Hepatocyte (in vitro differentiated cells): ENCODE measurements at regions not wholly inside any gene's neighbourhood (a gene's known extent, or its start where the extent isn't known, plus 50 kb on each side); places are given as distances from the start of the nearest gene placed in this dataset.

Source experiments
- DNase-seq: peaks from one replicate; pipeline ENCODE4 v3.0.0-alpha.2; 2016; ENCODE audit warnings: low spot score
- H2AFZ ChIP-seq: fragments of 200-600 bp; sonication (generic); 2 replicates; pipeline ENCODE4 v1.6.0; 2016; ENCODE audit warnings: antibody characterized with exemption, mild to moderate bottlenecking
- H3K27ac ChIP-seq: fragments of 200-600 bp; sonication (generic); 2 replicates; pipeline ENCODE4 v1.5.1; 2016; ENCODE audit warnings: mild to moderate bottlenecking
- H3K27me3 ChIP-seq: fragments of 200-600 bp; sonication (generic); 2 replicates; pipeline ENCODE4 v1.6.1; 2016
- H3K36me3 ChIP-seq: fragments of 200-600 bp; sonication (generic); replicated peaks from 2 replicates; pipeline ENCODE4 v1.5.1; 2016; ENCODE audit warnings: low read depth; ENCODE audit not compliant: insufficient read depth
- H3K4me1 ChIP-seq: fragments of 200-600 bp; sonication (generic); 2 replicates; pipeline ENCODE4 v1.5.1; 2016; ENCODE audit warnings: mild to moderate bottlenecking, moderate library complexity; ENCODE audit not compliant: insufficient read depth
- H3K4me2 ChIP-seq: fragments of 200-600 bp; sonication (generic); 2 replicates; pipeline ENCODE4 v1.6.0; 2016
- H3K4me3 ChIP-seq: fragments of 200-600 bp; sonication (generic); 2 replicates; pipeline ENCODE4 v1.5.1; 2016; ENCODE audit warnings: mild to moderate bottlenecking
- H3K79me2 ChIP-seq: fragments of 200-600 bp; sonication (generic); 2 replicates; pipeline ENCODE4 v1.6.0; 2017; ENCODE audit warnings: mild to moderate bottlenecking
- H3K9me2 ChIP-seq: fragments of 200-600 bp; sonication (generic); replicated peaks from 2 replicates; pipeline ENCODE4 v1.6.0; 2017; ENCODE audit warnings: mild to moderate bottlenecking; ENCODE audit not compliant: insufficient read depth
- H3K9me3 ChIP-seq: fragments of 200-600 bp; sonication (generic); 2 replicates; pipeline ENCODE4 v1.5.1; 2016; ENCODE audit warnings: low read depth, mild to moderate bottlenecking
- H4K20me1 ChIP-seq: fragments of 200-600 bp; sonication (generic); 2 replicates; pipeline ENCODE4 v1.6.0; 2016; ENCODE audit warnings: mild to moderate bottlenecking; ENCODE audit not compliant: insufficient read depth, poor library complexity, severe bottlenecking
- CTCF ChIP-seq: fragments of 200-600 bp; sonication (generic); IDR thresholded peaks from 2 replicates; pipeline ENCODE4 v1.5.1; 2016; ENCODE audit warnings: antibody characterized with exemption, mild to moderate bottlenecking; ENCODE audit not compliant: poor library complexity
- EZH2 ChIP-seq: fragments of 200-600 bp; sonication (generic); IDR thresholded peaks from 2 replicates; pipeline ENCODE4 v1.6.1; 2016; ENCODE audit warnings: antibody characterized with exemption, mild to moderate bottlenecking, borderline replicate concordance
- EZH2phosphoT487 ChIP-seq: fragments of 200-600 bp; sonication (generic); IDR thresholded peaks from one replicate; pipeline ENCODE4 v1.6.1; 2018; ENCODE audit warnings: antibody characterized with exemption, mild to moderate bottlenecking, low read depth, moderate library complexity; ENCODE audit not compliant: unreplicated experiment, severe bottlenecking
- WGBS: methylation state at CpG from one replicate; pipeline ENCODE4 v1.1.6; 2016; ENCODE audit warnings: low lambda C conversion rate; ENCODE audit errors: missing lambda C conversion rate; 5-methylcytosine and 5-hydroxymethylcytosine counted together

- no peaks in the 10 kb centered on the region for H3K4me1 ChIP-seq
- H3K4me3 ChIP-seq: no peak overlapping the region
- no peaks in the 10 kb centered on the region for H3K9me2 ChIP-seq
- H3K27me3 ChIP-seq: no peaks in the 10 kb centered on the region
- no peak overlapping the region for H3K4me2 ChIP-seq
- no peaks in the 10 kb centered on the region for H4K20me1 ChIP-seq
- H3K36me3 ChIP-seq: no peaks in the 10 kb centered on the region
- TF ChIP-seq EZH2 (no peak), EZH2phosphoT487 (no peak), CTCF (no peak)
- H2AFZ ChIP-seq: no peak overlapping the region
- H3K79me2 ChIP-seq: no peaks in the 10 kb centered on the region
- H3K9me3 ChIP-seq: no peaks in the 10 kb centered on the region
- DNase-seq: no peak
- no peak overlapping the region for H3K27ac ChIP-seq
- WGBS: 38% methylated on average over 4 of the region's 4 CpGs
Observed at GRCh38 chr5:175275097-175275496, 168.9 kb downstream of the DRD1 start.

GRCh38 chr5:175274171-175274570 lies 169.8 kb downstream of the DRD1 start:
- TF ChIP-seq CTCF (no peak), EZH2phosphoT487 (no peak), EZH2 (no peak)
- Histone ChIP-seq H3K4me3 (no peak overlapping the region), H3K4me1 (no peaks in the 10 kb centered on the region), H4K20me1 (no peaks in the 10 kb centered on the region), H3K27me3 (no peaks in the 10 kb centered on the region), H3K36me3 (no peaks in the 10 kb centered on the region), H3K9me2 (no peaks in the 10 kb centered on the region), H3K4me2 (no peak overlapping the region), H3K27ac (no peak overlapping the region), H3K9me3 (no peaks in the 10 kb centered on the region), H2AFZ (no peak overlapping the region), H3K79me2 (no peaks in the 10 kb centered on the region)
- DNase-seq: no peak

GRCh38 chr5:175264406-175264805 lies 179.6 kb downstream of the DRD1 start:
- WGBS: 34% methylated on average over 2 of the region's 2 CpGs
- no peaks in the 10 kb centered on the region for H4K20me1 ChIP-seq
- H2AFZ ChIP-seq: no peak overlapping the region
- no peaks in the 10 kb centered on the region for H3K27me3 ChIP-seq
- no peaks in the 10 kb centered on the region for H3K9me2 ChIP-seq
- H3K4me2 ChIP-seq: no peak overlapping the region
- no peaks in the 10 kb centered on the region for H3K79me2 ChIP-seq
- H3K36me3 ChIP-seq: no peaks in the 10 kb centered on the region
- TF ChIP-seq EZH2phosphoT487 (no peak), CTCF (no peak), EZH2 (no peak)
- H3K4me1 ChIP-seq: no peaks in the 10 kb centered on the region
- no peaks in the 10 kb centered on the region for H3K9me3 ChIP-seq
- DNase-seq: no peak
- H3K4me3 ChIP-seq: no peak overlapping the region
- H3K27ac ChIP-seq: no peak overlapping the region

- TF ChIP-seq EZH2 (no peak), EZH2phosphoT487 (no peak), CTCF (no peak)
- no peak for DNase-seq
- H3K4me3 ChIP-seq: no peak overlapping the region
- H3K79me2 ChIP-seq: no peaks in the 10 kb centered on the region
- no peak overlapping the region for H3K27ac ChIP-seq
- no peaks in the 10 kb centered on the region for H3K9me2 ChIP-seq
- no peak overlapping the region for H2AFZ ChIP-seq
- H3K4me1 ChIP-seq: no peaks in the 10 kb centered on the region
- H4K20me1 ChIP-seq: no peaks in the 10 kb centered on the region
- H3K27me3 ChIP-seq: no peaks in the 10 kb centered on the region
- no peaks in the 10 kb centered on the region for H3K9me3 ChIP-seq
- WGBS: 88% methylated on average over 3 of the region's 3 CpGs
- no peak overlapping the region for H3K4me2 ChIP-seq
- H3K36me3 ChIP-seq: no peaks in the 10 kb centered on the region
Observed at GRCh38 chr5:175263776-175264175, 180.2 kb downstream of the DRD1 start.
